Subcutaneous abdominal adipose tissue (tissue), 5 donors: ENCODE measurements at regions not wholly inside any gene's neighbourhood (a gene's known extent, or its start where the extent isn't known, plus 50 kb on each side); places are given as distances from the start of the nearest gene placed in this dataset.

ENCODE experiments used
- H3K27ac ChIP-seq: one replicate; pipeline ENCODE4 v1.7.0; 2013; ENCODE audit warnings: low read depth, mild to moderate bottlenecking, inconsistent platforms, low read length, moderate library complexity
- H3K27me3 ChIP-seq, 5 donors: one replicate each; pipeline ENCODE4 v1.7.0; 2013; ENCODE audit warnings: low read length in 5 of 5, inconsistent platforms in 1 of 5; ENCODE audit not compliant: control insufficient read depth in 5 of 5, insufficient read depth in 4 of 5
- H3K36me3 ChIP-seq, 5 donors: one replicate each; pipeline ENCODE4 v1.7.0; 2013; ENCODE audit warnings: low read length in 5 of 5; ENCODE audit not compliant: control insufficient read depth in 5 of 5, insufficient read depth in 5 of 5
- H3K4me1 ChIP-seq, 5 donors: one replicate each; pipeline ENCODE4 v1.7.0; 2013; ENCODE audit warnings: low read length in 5 of 5, mild to moderate bottlenecking in 3 of 5, moderate library complexity in 1 of 5; ENCODE audit not compliant: control insufficient read depth in 5 of 5, insufficient read depth in 5 of 5
- H3K4me3 ChIP-seq, 5 donors: one replicate each; pipeline ENCODE4 v1.7.0; 2013; ENCODE audit warnings: low read length in 5 of 5, low read depth in 1 of 5
- H3K9ac ChIP-seq, 5 donors: one replicate each; pipeline ENCODE4 v1.7.0; 2013; ENCODE audit warnings: low read length in 5 of 5, mild to moderate bottlenecking in 4 of 5, moderate library complexity in 3 of 5
- H3K9me3 ChIP-seq, 5 donors: one replicate each; pipeline ENCODE4 v1.7.0; 2013; ENCODE audit warnings: low read length in 5 of 5; ENCODE audit not compliant: control insufficient read depth in 5 of 5
- donor health status: healthy.
- donor health status: healthy.
- donor health status: healthy.
- donor health status: healthy.
- donor health status: healthy.

GRCh38 chr10:128461991-128462390, 335.8 kb upstream of the MKI67 start:
- H3K27ac ChIP-seq, result no peak overlapping the region
- H3K4me1 ChIP-seq, result no peaks in the 10 kb centered on the region
- H3K9me3 ChIP-seq, result peaks cover 0 to 10% (median 6%) of the 10 kb centered on the region in 5 donors
- peaks cover 0 to 21% (median 9%) of the 10 kb centered on the region in 5 donors for H3K27me3 ChIP-seq
- no peaks in the 10 kb centered on the region for H3K36me3 ChIP-seq
- no peak overlapping the region for H3K4me3 ChIP-seq
- H3K9ac ChIP-seq, result no peak overlapping the region

- Histone ChIP-seq H3K36me3 (no peaks in the 10 kb centered on the region), H3K27ac (no peak overlapping the region), H3K9ac (no peak overlapping the region), H3K4me3 (no peak overlapping the region), H3K27me3 (peaks cover 0 to 21% (median 9%) of the 10 kb centered on the region in 5 donors), H3K9me3 (peaks cover 0 to 7% (median 5%) of the 10 kb centered on the region in 5 donors), H3K4me1 (no peaks in the 10 kb centered on the region)
These were observed 336.6 kb upstream of the MKI67 start for GRCh38 chr10:128462844-128463243.

- H3K4me3 ChIP-seq, result no peak overlapping the region
- H3K27me3 ChIP-seq, result peaks cover 0 to 20% (median 9%) of the 10 kb centered on the region in 5 donors
- H3K9me3 ChIP-seq, result peaks cover 0 to 3% (median 0%) of the 10 kb centered on the region in 5 donors
- no peaks in the 10 kb centered on the region for H3K36me3 ChIP-seq
- H3K27ac ChIP-seq, result no peak overlapping the region
- no peaks in the 10 kb centered on the region for H3K4me1 ChIP-seq
- H3K9ac ChIP-seq, result no peak overlapping the region
These were observed 338.0 kb upstream of the MKI67 start for GRCh38 chr10:128463991-128464760.

- H3K27me3 ChIP-seq, result peaks cover 0 to 20% (median 9%) of the 10 kb centered on the region in 5 donors
- H3K27ac ChIP-seq, result no peak overlapping the region
- peaks cover 0 to 3% (median 0%) of the 10 kb centered on the region in 5 donors for H3K9me3 ChIP-seq
- no peaks in the 10 kb centered on the region for H3K36me3 ChIP-seq
- H3K9ac ChIP-seq, result no peak overlapping the region
- H3K4me1 ChIP-seq, result no peaks in the 10 kb centered on the region
- no peak overlapping the region for H3K4me3 ChIP-seq
These were observed 339.5 kb upstream of the MKI67 start for GRCh38 chr10:128465697-128466096.

- Histone ChIP-seq H3K4me3 (no peak overlapping the region), H3K27me3 (peaks cover 0 to 25% (median 10%) of the 10 kb centered on the region in 5 donors), H3K27ac (no peak overlapping the region), H3K4me1 (no peaks in the 10 kb centered on the region), H3K9me3 (peaks cover 0 to 3% (median 0%) of the 10 kb centered on the region in 5 donors), H3K9ac (no peak overlapping the region), H3K36me3 (no peaks in the 10 kb centered on the region)
These were observed 340.7 kb upstream of the MKI67 start for GRCh38 chr10:128466831-128467371.

- Histone ChIP-seq H3K4me1 (no peaks in the 10 kb centered on the region), H3K9ac (no peak overlapping the region), H3K9me3 (peaks cover 0 to 3% (median 0%) of the 10 kb centered on the region in 5 donors), H3K36me3 (no peaks in the 10 kb centered on the region), H3K27ac (no peak overlapping the region), H3K27me3 (peaks cover 3 to 25% (median 5%) of the 10 kb centered on the region in 5 donors), H3K4me3 (no peak overlapping the region)
These were observed 342.2 kb upstream of the MKI67 start for GRCh38 chr10:128468462-128468861.

- H3K9me3 ChIP-seq, result peaks cover 0 to under 1% (median 0%) of the 10 kb centered on the region in 5 donors
- no peaks in the 10 kb centered on the region for H3K36me3 ChIP-seq
- no peak overlapping the region for H3K27ac ChIP-seq
- no peaks in the 10 kb centered on the region for H3K4me1 ChIP-seq
- H3K27me3 ChIP-seq, result peaks cover 3 to 21% (median 5%) of the 10 kb centered on the region in 5 donors
- no peak overlapping the region for H3K9ac ChIP-seq
- no peak overlapping the region for H3K4me3 ChIP-seq
These were observed 343.3 kb upstream of the MKI67 start for GRCh38 chr10:128469515-128469914.

- H3K4me3 ChIP-seq, result no peak overlapping the region
- no peak overlapping the region for H3K27ac ChIP-seq
- H3K36me3 ChIP-seq, result no peaks in the 10 kb centered on the region
- H3K27me3 ChIP-seq, result peaks cover 3 to 17% (median 3%) of the 10 kb centered on the region in 5 donors
- no peaks in the 10 kb centered on the region for H3K9me3 ChIP-seq
- no peaks in the 10 kb centered on the region for H3K4me1 ChIP-seq
- no peak overlapping the region for H3K9ac ChIP-seq
These were observed 344.2 kb upstream of the MKI67 start for GRCh38 chr10:128470321-128470965.

- H3K9me3 ChIP-seq, result no peaks in the 10 kb centered on the region
These were observed 344.9 kb upstream of the MKI67 start for GRCh38 chr10:128471151-128471550.

GRCh38 chr10:128472196-128472595, 346.0 kb upstream of the MKI67 start:
- no peak overlapping the region for H3K9ac ChIP-seq
- peaks cover 3 to 18% (median 3%) of the 10 kb centered on the region in 5 donors for H3K27me3 ChIP-seq
- H3K9me3 ChIP-seq, result no peaks in the 10 kb centered on the region
- H3K4me1 ChIP-seq, result no peaks in the 10 kb centered on the region
- H3K4me3 ChIP-seq, result no peak overlapping the region
- H3K36me3 ChIP-seq, result no peaks in the 10 kb centered on the region
- H3K27ac ChIP-seq, result no peak overlapping the region

More at GRCh38 chr10:128471151-128471550, 344.9 kb upstream of the MKI67 start:
- no peak overlapping the region for H3K9ac ChIP-seq
- no peaks in the 10 kb centered on the region for H3K36me3 ChIP-seq
- no peak overlapping the region for H3K27ac ChIP-seq
- peaks cover 3 to 18% (median 3%) of the 10 kb centered on the region in 5 donors for H3K27me3 ChIP-seq
- H3K4me3 ChIP-seq, result no peak overlapping the region
- no peaks in the 10 kb centered on the region for H3K4me1 ChIP-seq
